KMS-11 (cell line): ENCODE measurements at regions not wholly inside any gene's neighbourhood (a gene's known extent, or its start where the extent isn't known, plus 50 kb on each side); places are given as distances from the start of the nearest gene placed in this dataset.
A peak's percentile ranks its signal among the peaks of the same experiment; 100 is the strongest.

Experiments
- H2AFZ ChIP-seq: fragments of 200-600 bp; sonication (generic); 2 replicates; pipeline ENCODE4 v1.6.1; 2016; ENCODE audit warnings: antibody characterized with exemption, mixed run types, low read depth
- H3K27ac ChIP-seq: fragments of 200-600 bp; sonication (generic); 2 replicates; pipeline ENCODE4 v1.6.1; 2016; ENCODE audit warnings: mild to moderate bottlenecking, mixed run types
- H3K27me3 ChIP-seq: fragments of 200-600 bp; sonication (generic); 2 replicates; pipeline ENCODE4 v1.6.1; 2017; ENCODE audit warnings: mild to moderate bottlenecking, low read depth, mixed run types, moderate library complexity; ENCODE audit not compliant: insufficient read depth
- H3K36me3 ChIP-seq: fragments of 200-600 bp; sonication (generic); 2 replicates; pipeline ENCODE4 v1.6.1; 2017; ENCODE audit warnings: mild to moderate bottlenecking, mixed run types; ENCODE audit not compliant: insufficient read depth
- H3K4me1 ChIP-seq: fragments of 200-600 bp; sonication (generic); 2 replicates; pipeline ENCODE4 v1.6.1; 2016; ENCODE audit warnings: mild to moderate bottlenecking, low read depth, mixed run types; ENCODE audit not compliant: poor library complexity, severe bottlenecking
- H3K4me2 ChIP-seq: fragments of 200-600 bp; sonication (generic); 2 replicates; pipeline ENCODE4 v1.7.0; 2016; ENCODE audit warnings: mild to moderate bottlenecking, mixed run types
- H3K4me3 ChIP-seq: fragments of 200-600 bp; sonication (generic); IDR thresholded peaks from 2 replicates; pipeline ENCODE4 v1.6.1; 2017; ENCODE audit warnings: low read depth, low read length, mixed read lengths; ENCODE audit not compliant: insufficient read depth
- H3K79me2 ChIP-seq: fragments of 200-600 bp; sonication (generic); 2 replicates; pipeline ENCODE4 v1.6.1; 2016; ENCODE audit warnings: low read depth, mixed run types; ENCODE audit not compliant: insufficient read depth
- H3K9ac ChIP-seq: fragments of 200-600 bp; sonication (generic); 2 replicates; pipeline ENCODE4 v1.6.1; 2016; ENCODE audit warnings: mild to moderate bottlenecking, mixed run types
- H4K20me1 ChIP-seq: fragments of 200-600 bp; sonication (generic); 2 replicates; pipeline ENCODE4 v1.6.1; 2016; ENCODE audit warnings: mild to moderate bottlenecking, mixed run types; ENCODE audit not compliant: insufficient read depth
- CTCF ChIP-seq: fragments of 200-600 bp; sonication (generic); conservative IDR thresholded peaks from 2 replicates; pipeline ENCODE4 v1.6.1; 2017; ENCODE audit warnings: low read depth, mild to moderate bottlenecking, antibody characterized with exemption, low read length, moderate library complexity, mixed read lengths

GRCh38 chr14:59017285-59017965 is 171.0 kb upstream of the DAAM1 start:
- no peak overlapping the region for H3K9ac ChIP-seq

GRCh38 chr14:59018460-59018859 is 170.0 kb upstream of the DAAM1 start:
- Histone ChIP-seq H4K20me1 (no peaks in the 10 kb centered on the region), H3K36me3 (no peaks in the 10 kb centered on the region), H3K4me2 (no peak overlapping the region), H3K27me3 (no peaks in the 10 kb centered on the region), H3K9ac (no peak overlapping the region), H3K27ac (no peak overlapping the region), H3K4me3 (no peak overlapping the region), H2AFZ (no peak overlapping the region), H3K4me1 (no peaks in the 10 kb centered on the region), H3K79me2 (no peaks in the 10 kb centered on the region)
- TF ChIP-seq CTCF, result no peak

More at GRCh38 chr14:59017285-59017965, 171.0 kb upstream of the DAAM1 start:
- no peak overlapping the region for H2AFZ ChIP-seq
- H3K27me3 ChIP-seq, result no peaks in the 10 kb centered on the region
- H3K36me3 ChIP-seq, result no peaks in the 10 kb centered on the region
- H3K4me1 ChIP-seq, result no peaks in the 10 kb centered on the region
- H3K79me2 ChIP-seq, result no peaks in the 10 kb centered on the region
- no peak overlapping the region for H3K4me2 ChIP-seq
- no peaks in the 10 kb centered on the region for H4K20me1 ChIP-seq
- no peak overlapping the region for H3K4me3 ChIP-seq
- H3K27ac ChIP-seq, result no peak overlapping the region
- TF ChIP-seq CTCF, result no peak

- no peaks in the 10 kb centered on the region for H3K27me3 ChIP-seq
- H3K9ac ChIP-seq, result no peak overlapping the region
- no peak overlapping the region for H2AFZ ChIP-seq
- 0 out of 2 replicates have a peak, but pooled peaks have one; percentile 21 for TF ChIP-seq CTCF
- no peak overlapping the region for H3K4me2 ChIP-seq
- H3K4me3 ChIP-seq, result no peak overlapping the region
- no peaks in the 10 kb centered on the region for H4K20me1 ChIP-seq
- H3K36me3 ChIP-seq, result no peaks in the 10 kb centered on the region
- H3K27ac ChIP-seq, result no peak overlapping the region
- no peaks in the 10 kb centered on the region for H3K79me2 ChIP-seq
- H3K4me1 ChIP-seq, result no peaks in the 10 kb centered on the region
Measured at GRCh38 chr14:59018978-59019377, 169.5 kb upstream of the DAAM1 start.

- H3K27me3 ChIP-seq, result no peaks in the 10 kb centered on the region
- H2AFZ ChIP-seq, result no peak overlapping the region
- H3K4me2 ChIP-seq, result no peak overlapping the region
- H3K79me2 ChIP-seq, result no peaks in the 10 kb centered on the region
- no peak overlapping the region for H3K27ac ChIP-seq
- no peak overlapping the region for H3K9ac ChIP-seq
- no peak overlapping the region for H3K4me3 ChIP-seq
- no peaks in the 10 kb centered on the region for H3K36me3 ChIP-seq
- no peaks in the 10 kb centered on the region for H3K4me1 ChIP-seq
- H4K20me1 ChIP-seq, result no peaks in the 10 kb centered on the region
- TF ChIP-seq CTCF, result no peak; the same call in 1 of the 2 replicates
Measured at GRCh38 chr14:59020382-59020781, 168.1 kb upstream of the DAAM1 start.
